Osteoblast (primary cell): ENCODE measurements at regions not wholly inside any gene's neighbourhood (a gene's known extent, or its start where the extent isn't known, plus 50 kb on each side); places are given as distances from the start of the nearest gene placed in this dataset.

ENCODE experiments used
- DNase-seq: peaks from one replicate; pipeline ENCODE4 v3.0.0; 2011; ENCODE audit warnings: low spot score, mixed read lengths; ENCODE audit not compliant: insufficient read length; ENCODE audit errors: missing footprints
- H2AFZ ChIP-seq: 2 replicates; pipeline ENCODE4 v1.6.0; 2011; ENCODE audit warnings: mild to moderate bottlenecking, low read length
- H3K27ac ChIP-seq: 2 replicates; pipeline ENCODE4 v1.5.1; 2011; ENCODE audit warnings: mild to moderate bottlenecking, low read depth, low read length, moderate library complexity
- H3K27me3 ChIP-seq: 2 replicates; pipeline ENCODE4 v1.6.0; 2012; ENCODE audit warnings: mild to moderate bottlenecking, control low read depth, inconsistent platforms, low read length, moderate library complexity; ENCODE audit not compliant: insufficient read depth
- H3K36me3 ChIP-seq: 2 replicates; pipeline ENCODE4 v1.5.1; 2011; ENCODE audit warnings: mild to moderate bottlenecking, low read length, control low read depth, moderate library complexity; ENCODE audit not compliant: insufficient read depth
- H3K4me1 ChIP-seq: 2 replicates; pipeline ENCODE4 v1.5.1; 2011; ENCODE audit warnings: mild to moderate bottlenecking, low read length, control low read depth, moderate library complexity; ENCODE audit not compliant: insufficient read depth
- H3K4me2 ChIP-seq: 2 replicates; pipeline ENCODE4 v1.6.0; 2011; ENCODE audit warnings: mild to moderate bottlenecking, low read length; ENCODE audit not compliant: insufficient read depth
- H3K4me3 ChIP-seq: fragments of 200-600 bp; sonication (generic); 3 replicates; pipeline ENCODE4 v1.5.1; 2012; ENCODE audit warnings: mild to moderate bottlenecking, low read length, inconsistent platforms; ENCODE audit not compliant: insufficient read depth
- H3K79me2 ChIP-seq: 2 replicates; pipeline ENCODE4 v1.6.0; 2012; ENCODE audit warnings: mild to moderate bottlenecking, low read length, control low read depth, inconsistent platforms; ENCODE audit not compliant: insufficient read depth
- H3K9me3 ChIP-seq: 2 replicates; pipeline ENCODE4 v1.5.1; 2011; ENCODE audit warnings: low read depth, low read length, control low read depth
- H4K20me1 ChIP-seq: 2 replicates; pipeline ENCODE4 v1.6.0; 2012; ENCODE audit warnings: mild to moderate bottlenecking, low read length, control low read depth; ENCODE audit not compliant: insufficient read depth
- TF ChIP-seq, protein P1 (sequence below): IDR thresholded peaks from 2 replicates; pipeline ENCODE4 v1.5.1; 2011; ENCODE audit warnings: mild to moderate bottlenecking, low read depth, low read length, moderate library complexity; ENCODE audit errors: extremely low read depth

- no peak overlapping the region for H3K27ac ChIP-seq
- no peaks in the 10 kb centered on the region for H4K20me1 ChIP-seq
- H3K9me3 ChIP-seq: no peaks in the 10 kb centered on the region
- no peaks in the 10 kb centered on the region for H3K79me2 ChIP-seq
- H3K36me3 ChIP-seq: no peaks in the 10 kb centered on the region
- TF ChIP-seq, protein P1, sequence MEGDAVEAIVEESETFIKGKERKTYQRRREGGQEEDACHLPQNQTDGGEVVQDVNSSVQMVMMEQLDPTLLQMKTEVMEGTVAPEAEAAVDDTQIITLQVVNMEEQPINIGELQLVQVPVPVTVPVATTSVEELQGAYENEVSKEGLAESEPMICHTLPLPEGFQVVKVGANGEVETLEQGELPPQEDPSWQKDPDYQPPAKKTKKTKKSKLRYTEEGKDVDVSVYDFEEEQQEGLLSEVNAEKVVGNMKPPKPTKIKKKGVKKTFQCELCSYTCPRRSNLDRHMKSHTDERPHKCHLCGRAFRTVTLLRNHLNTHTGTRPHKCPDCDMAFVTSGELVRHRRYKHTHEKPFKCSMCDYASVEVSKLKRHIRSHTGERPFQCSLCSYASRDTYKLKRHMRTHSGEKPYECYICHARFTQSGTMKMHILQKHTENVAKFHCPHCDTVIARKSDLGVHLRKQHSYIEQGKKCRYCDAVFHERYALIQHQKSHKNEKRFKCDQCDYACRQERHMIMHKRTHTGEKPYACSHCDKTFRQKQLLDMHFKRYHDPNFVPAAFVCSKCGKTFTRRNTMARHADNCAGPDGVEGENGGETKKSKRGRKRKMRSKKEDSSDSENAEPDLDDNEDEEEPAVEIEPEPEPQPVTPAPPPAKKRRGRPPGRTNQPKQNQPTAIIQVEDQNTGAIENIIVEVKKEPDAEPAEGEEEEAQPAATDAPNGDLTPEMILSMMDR: no peak
- no peak overlapping the region for H2AFZ ChIP-seq
- no peak overlapping the region for H3K4me3 ChIP-seq
- H3K4me1 ChIP-seq: no peaks in the 10 kb centered on the region
- DNase-seq: no peak
- H3K4me2 ChIP-seq: no peak overlapping the region
- no peaks in the 10 kb centered on the region for H3K27me3 ChIP-seq
Measured at GRCh38 chr12:74725154-74725553, 187.5 kb downstream of the ATXN7L3B start.

DNA sequence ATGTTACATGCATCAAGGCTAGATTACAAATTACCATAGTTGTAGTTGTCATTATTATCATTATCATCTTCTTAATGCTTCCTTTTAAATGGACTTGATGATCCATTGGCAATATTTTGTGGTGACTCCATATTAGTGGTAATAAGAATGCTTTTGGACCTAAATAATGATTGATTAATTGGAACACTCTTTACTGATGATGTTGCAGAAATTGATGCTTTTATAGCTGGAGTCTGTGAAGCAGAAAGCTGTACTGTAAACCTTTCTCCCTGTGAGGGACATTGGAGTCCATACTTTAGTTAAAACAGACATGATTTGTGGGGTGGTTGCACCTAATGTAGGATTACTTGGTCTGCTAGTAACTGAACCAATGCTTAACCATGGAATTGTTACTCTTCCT, 190.4 kb downstream of the ATXN7L3B start:
- Histone ChIP-seq H3K4me1 (no peaks in the 10 kb centered on the region), H3K79me2 (no peaks in the 10 kb centered on the region), H4K20me1 (no peaks in the 10 kb centered on the region), H2AFZ (no peak overlapping the region), H3K4me2 (no peak overlapping the region), H3K27ac (no peak overlapping the region), H3K4me3 (no peak overlapping the region), H3K27me3 (no peaks in the 10 kb centered on the region), H3K36me3 (no peaks in the 10 kb centered on the region), H3K9me3 (no peaks in the 10 kb centered on the region)
- TF ChIP-seq, protein P1: no peak
- no peak for DNase-seq

DNA sequence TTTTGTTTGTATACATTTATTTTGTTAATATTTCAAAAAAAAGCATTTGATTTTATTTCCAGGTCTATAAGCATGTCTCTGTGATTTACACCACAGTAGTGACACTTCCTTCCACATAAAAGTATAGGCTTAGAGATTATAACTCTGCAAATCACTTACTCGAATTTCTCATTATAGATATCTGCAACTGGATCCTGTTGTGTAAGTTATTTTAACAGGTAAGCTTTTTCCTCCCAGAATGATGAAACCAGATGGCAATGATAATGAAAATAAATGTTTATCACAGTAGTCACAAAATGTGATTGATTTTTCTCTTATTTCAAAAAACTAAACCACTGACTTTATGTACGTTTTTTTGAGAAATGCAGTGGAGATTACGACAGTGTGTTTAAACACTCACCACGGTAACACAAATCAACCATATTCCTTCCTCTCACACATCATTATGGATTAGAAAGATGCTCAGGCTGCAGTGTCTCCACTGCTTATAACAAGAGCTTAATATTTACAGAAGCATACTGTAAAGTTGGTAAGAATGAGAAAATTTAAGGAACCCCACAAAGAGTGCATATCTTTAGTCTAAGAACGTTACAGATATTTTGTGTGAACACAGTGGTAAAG, 194.6 kb downstream of the ATXN7L3B start:
- H4K20me1 ChIP-seq: no peaks in the 10 kb centered on the region
- H3K27me3 ChIP-seq: no peaks in the 10 kb centered on the region
- no peak overlapping the region for H3K4me2 ChIP-seq
- H3K4me3 ChIP-seq: no peak overlapping the region
- H2AFZ ChIP-seq: no peak overlapping the region
- TF ChIP-seq, protein P1: no peak
- H3K9me3 ChIP-seq: no peaks in the 10 kb centered on the region
- H3K4me1 ChIP-seq: no peaks in the 10 kb centered on the region
- no peaks in the 10 kb centered on the region for H3K36me3 ChIP-seq
- no peaks in the 10 kb centered on the region for H3K79me2 ChIP-seq
- DNase-seq: no peak
- no peak overlapping the region for H3K27ac ChIP-seq

DNA sequence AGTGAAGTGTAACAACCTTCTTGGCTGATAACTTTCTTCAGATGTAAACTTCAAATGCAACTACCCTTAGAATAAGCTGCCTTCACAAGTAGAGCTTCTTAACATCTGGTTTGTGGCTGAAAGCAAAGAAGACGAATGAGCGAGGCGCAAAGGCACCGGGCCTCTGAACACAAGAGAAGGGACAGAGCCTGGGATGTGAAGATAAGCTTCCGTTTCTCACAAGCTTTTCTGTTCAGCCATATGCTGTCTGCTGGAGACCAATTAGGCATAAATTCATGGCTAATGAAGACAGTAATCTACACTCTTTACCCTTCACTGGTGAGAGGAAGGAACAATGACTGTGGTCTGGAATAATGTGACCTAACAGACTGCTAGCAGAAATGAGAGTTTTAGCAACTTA, 195.2 kb downstream of the ATXN7L3B start:
- H3K27me3 ChIP-seq: no peaks in the 10 kb centered on the region
- H4K20me1 ChIP-seq: no peaks in the 10 kb centered on the region
- no peak overlapping the region for H2AFZ ChIP-seq
- TF ChIP-seq, protein P1: no peak
- DNase-seq: no peak
- H3K27ac ChIP-seq: no peak overlapping the region
- H3K4me3 ChIP-seq: no peak overlapping the region
- no peaks in the 10 kb centered on the region for H3K9me3 ChIP-seq
- H3K4me1 ChIP-seq: no peaks in the 10 kb centered on the region
- H3K36me3 ChIP-seq: no peaks in the 10 kb centered on the region
- H3K79me2 ChIP-seq: no peaks in the 10 kb centered on the region
- H3K4me2 ChIP-seq: no peak overlapping the region
